ENCODE measurements at regions not wholly inside any gene's neighbourhood (a gene's known extent, or its start where the extent isn't known, plus 50 kb on each side); places are given as distances from the start of the nearest gene placed in this dataset.
A peak's percentile ranks its signal among the peaks of the same experiment; 100 is the strongest.

GRCh38 chr1:200479816-200480215, 70.0 kb upstream of the ZNF281 start:
- ATAC-seq (no peak), DNase-seq (no peak)
- no peak overlapping the region for H3K4me3 ChIP-seq
- no peaks in the 10 kb centered on the region for H3K9me3 ChIP-seq
- no peaks in the 10 kb centered on the region for H3K36me3 ChIP-seq (ENCODE audit: low read depth)
- intact Hi-C loops (cut with DNase I, micrococcal nuclease), result no loop called here
- H3K4me1 ChIP-seq (ENCODE audit: low read depth), result no peaks in the 10 kb centered on the region
- TF ChIP-seq CTCF (IDR thresholded peaks at IDR 0.05), result no peak

- no peaks in the 10 kb centered on the region for H3K9me3 ChIP-seq
- DNase-seq, result no peak
- no peaks in the 10 kb centered on the region for H3K4me1 ChIP-seq (ENCODE audit: low read depth)
- TF ChIP-seq CTCF (IDR thresholded peaks at IDR 0.05), result no peak
- ATAC-seq, result no peak
- H3K36me3 ChIP-seq (ENCODE audit: low read depth), result no peaks in the 10 kb centered on the region
- H3K4me3 ChIP-seq, result no peak overlapping the region
- intact Hi-C loops (cut with DNase I, micrococcal nuclease), result no loop called here
Observed at GRCh38 chr1:200478945-200479558, 69.2 kb upstream of the ZNF281 start.

GRCh38 chr1:200478239-200478623, 68.4 kb upstream of the ZNF281 start:
- Histone ChIP-seq H3K9me3 (no peaks in the 10 kb centered on the region), H3K36me3 (ENCODE audit: low read depth) (no peaks in the 10 kb centered on the region), H3K4me1 (ENCODE audit: low read depth) (no peaks in the 10 kb centered on the region), H3K4me3 (no peak overlapping the region)
- no peak for ATAC-seq
- no peak for TF ChIP-seq CTCF (IDR thresholded peaks at IDR 0.05)
- no peak for DNase-seq
- intact Hi-C loops (cut with DNase I, micrococcal nuclease), result no loop called here

GRCh38 chr1:200474633-200475032, 64.8 kb upstream of the ZNF281 start:
- TF ChIP-seq CTCF (IDR thresholded peaks at IDR 0.05), result no peak
- Histone ChIP-seq H3K36me3 (ENCODE audit: low read depth) (no peaks in the 10 kb centered on the region), H3K4me1 (ENCODE audit: low read depth) (no peaks in the 10 kb centered on the region), H3K4me3 (no peak overlapping the region), H3K9me3 (no peaks in the 10 kb centered on the region)
- intact Hi-C loops (cut with DNase I, micrococcal nuclease), result no loop called here
- DNase-seq, result no peak
- no peak for ATAC-seq

- DNase-seq, result no peak
- Histone ChIP-seq H3K36me3 (ENCODE audit: low read depth) (no peaks in the 10 kb centered on the region), H3K9me3 (no peaks in the 10 kb centered on the region), H3K4me3 (no peak overlapping the region), H3K4me1 (ENCODE audit: low read depth) (no peaks in the 10 kb centered on the region)
- peak; percentile 24 for ATAC-seq
- TF ChIP-seq CTCF (IDR thresholded peaks at IDR 0.05), result no peak
- intact Hi-C loops (cut with DNase I, micrococcal nuclease), result no loop called here
Observed at GRCh38 chr1:200473698-200474371, 64.0 kb upstream of the ZNF281 start.

All from mucosa of descending colon (tissue), 3 donors.